HuH-7 (cell line): ENCODE measurements at regions not wholly inside any gene's neighbourhood (a gene's known extent, or its start where the extent isn't known, plus 50 kb on each side); places are given as distances from the start of the nearest gene placed in this dataset.

Experiments
- DNase-seq: peaks from one replicate; pipeline ENCODE4 v3.0.0; 2011; ENCODE audit warnings: low spot score

DNA sequence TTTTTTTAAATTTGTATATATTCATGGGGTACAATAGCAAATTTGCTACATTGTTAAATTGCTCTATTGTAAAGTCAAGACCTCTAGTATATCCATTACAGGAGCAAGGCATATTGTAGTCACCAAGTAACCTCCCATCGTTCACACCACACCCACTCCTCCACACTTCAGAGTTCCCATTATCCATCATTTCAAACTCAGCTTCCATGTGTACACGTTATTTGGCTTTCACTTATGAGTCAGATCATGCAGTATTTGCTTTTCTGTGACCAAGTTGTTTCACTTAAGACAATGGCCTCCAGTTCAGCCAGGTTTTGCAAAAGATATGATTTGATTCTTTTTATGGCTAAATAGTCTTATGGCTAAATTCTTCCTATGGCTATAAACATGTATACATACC, 2614.2 kb downstream of the PCDH7 start:
- DNase-seq, result no peak

DNA sequence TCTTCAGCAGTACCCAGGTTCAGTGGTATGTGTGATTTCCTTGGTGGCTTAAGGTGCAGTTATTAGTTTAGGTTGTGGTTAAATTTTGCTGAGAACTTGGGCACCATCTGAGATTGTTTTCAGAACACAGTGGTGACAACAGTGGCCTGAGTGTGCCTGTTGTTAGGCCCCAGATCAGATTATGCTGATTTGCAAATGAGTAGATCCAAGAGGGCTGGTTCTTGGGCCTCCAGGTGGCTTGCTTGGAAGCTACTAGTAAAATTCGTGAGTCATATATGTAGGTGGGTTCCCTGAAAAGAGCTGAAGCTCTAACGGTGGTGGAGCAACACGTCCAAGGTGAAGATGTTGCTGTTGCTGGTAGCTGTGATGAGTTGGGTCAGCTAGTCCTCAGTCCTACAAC, 2619.6 kb downstream of the PCDH7 start:
- DNase-seq, result no peak

DNA sequence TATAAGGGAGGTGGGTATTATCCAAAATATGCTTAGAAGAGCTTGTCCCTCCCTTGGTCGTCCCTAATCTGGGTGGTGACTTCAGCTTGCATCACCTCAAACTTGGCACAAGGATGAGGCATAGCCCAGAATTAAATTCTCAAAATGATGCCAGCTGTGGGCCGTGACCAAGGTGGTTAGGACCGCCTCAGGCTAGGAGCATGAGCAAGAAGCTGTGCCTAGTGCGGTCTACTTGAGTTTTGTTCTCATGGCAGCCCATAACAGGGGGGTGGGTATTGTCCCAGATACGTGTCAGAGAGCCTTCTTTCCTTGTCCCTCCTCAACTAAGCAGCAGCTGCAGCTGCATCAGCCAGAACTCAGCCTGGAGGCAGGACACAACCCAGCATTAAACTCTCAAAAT, 2620.0 kb downstream of the PCDH7 start:
- DNase-seq, result no peak

DNA sequence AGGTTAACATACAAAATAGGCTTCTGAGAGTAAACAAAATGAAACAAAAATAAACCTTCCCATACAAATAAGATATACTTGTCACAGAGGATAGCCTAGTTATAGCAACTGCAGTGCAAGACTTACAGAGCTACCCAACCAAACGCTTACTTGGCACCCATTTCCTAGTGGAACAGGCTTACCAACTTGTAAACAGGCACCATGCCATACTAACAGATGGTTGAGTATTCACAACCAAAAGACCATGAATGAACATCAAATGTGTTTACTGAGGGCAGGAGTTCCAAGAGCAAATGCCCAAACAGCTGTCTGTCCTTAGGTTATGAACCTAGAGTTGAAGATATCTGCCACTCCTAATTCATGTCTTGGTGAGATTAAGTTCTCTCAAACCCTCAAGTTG, 2629.2 kb downstream of the PCDH7 start:
- DNase-seq, result no peak

DNA sequence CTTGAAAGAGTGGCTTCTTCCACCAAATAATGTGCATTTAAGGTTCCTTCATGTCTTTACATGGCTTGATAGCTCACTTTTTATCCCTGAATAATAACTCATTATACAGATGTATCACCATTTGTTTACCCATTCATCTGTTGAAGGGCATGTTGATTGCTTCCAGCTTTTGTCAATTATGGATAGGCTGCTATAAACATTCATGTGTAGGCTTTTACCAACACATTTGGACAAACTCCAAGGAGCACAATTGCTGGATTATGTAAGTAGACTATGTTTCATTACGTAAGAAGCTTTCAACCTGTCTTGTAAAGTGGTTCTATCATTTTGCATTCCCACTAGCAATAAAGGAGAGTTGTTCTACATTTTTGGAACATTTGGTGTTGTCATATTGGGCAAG, 2637.0 kb downstream of the PCDH7 start:
- DNase-seq, result no peak

DNA sequence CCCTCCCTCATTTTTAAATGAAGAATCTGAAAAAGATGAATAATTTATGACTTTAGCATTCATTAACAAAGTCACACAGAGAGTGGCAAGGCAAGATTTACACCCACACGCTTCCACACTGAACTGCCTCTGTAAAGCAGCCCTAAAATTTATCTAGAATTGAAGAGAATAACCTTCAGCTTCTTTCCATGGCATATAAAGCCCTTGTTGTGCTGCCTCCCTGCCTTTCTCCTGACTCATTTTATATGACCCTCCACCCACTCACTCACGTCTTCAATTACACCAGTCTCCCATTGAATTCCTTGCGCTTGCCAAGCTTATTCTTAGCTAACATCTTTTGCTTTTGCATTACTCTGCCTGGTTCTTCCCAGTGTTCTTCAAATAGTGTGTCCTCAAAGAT, 2649.3 kb downstream of the PCDH7 start:
- no peak for DNase-seq

DNA sequence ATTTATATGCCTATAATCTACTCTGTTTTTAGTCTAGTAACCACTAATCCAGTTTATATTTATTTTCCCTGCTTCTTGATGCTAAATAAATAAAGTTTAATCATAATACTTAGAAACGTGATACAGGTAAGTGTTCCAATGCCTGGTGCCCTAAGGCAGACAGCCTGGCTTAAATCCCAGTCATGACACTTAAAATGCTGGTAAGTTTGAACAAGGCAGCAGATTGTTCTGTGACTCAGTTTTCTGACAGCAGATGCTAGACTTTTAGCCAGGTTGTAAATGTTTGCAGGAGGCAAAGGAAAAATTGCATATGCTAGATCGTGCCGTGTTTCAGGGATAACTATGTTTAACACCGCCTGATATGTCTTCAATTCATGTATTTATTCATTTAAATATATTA, 2661.6 kb downstream of the PCDH7 start:
- no peak for DNase-seq

DNA sequence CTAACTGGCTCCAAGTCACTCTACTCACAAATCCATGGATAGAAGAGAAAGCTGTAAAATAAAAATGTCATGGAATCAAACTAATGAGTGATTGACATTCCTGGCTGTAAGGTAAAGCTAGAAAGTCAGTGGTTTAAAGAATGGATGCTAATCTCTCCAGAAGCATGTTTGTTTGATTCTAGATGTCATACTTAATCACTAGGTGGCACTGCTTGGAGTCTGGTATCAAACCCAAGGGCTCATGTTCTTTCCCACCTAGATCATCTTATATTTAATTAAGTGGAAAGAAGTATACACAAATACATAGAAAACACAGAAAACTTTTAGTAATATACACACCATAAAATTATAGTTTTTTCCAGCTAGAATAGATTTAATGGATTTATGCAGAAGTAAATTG, 2666.6 kb downstream of the PCDH7 start:
- DNase-seq, result no peak

DNA sequence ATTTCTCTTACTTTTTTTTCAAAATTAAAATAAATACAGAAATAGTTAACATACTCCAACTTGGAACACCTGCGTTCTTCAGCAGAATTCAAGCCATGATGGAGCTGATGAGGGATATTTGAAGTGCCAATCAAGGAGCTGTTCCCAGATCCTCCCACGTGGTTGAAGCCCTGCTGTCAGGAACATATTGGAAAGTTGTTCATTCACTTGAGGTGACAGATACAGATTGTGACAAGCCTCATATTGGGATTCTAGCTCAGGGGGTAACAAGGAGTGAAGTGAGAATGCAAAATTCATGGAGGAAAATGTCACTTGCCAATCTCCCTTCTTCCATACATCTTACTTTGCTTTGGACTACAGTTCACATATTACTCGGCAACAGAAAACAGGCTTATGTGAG, 2670.8 kb downstream of the PCDH7 start:
- no peak for DNase-seq

DNA sequence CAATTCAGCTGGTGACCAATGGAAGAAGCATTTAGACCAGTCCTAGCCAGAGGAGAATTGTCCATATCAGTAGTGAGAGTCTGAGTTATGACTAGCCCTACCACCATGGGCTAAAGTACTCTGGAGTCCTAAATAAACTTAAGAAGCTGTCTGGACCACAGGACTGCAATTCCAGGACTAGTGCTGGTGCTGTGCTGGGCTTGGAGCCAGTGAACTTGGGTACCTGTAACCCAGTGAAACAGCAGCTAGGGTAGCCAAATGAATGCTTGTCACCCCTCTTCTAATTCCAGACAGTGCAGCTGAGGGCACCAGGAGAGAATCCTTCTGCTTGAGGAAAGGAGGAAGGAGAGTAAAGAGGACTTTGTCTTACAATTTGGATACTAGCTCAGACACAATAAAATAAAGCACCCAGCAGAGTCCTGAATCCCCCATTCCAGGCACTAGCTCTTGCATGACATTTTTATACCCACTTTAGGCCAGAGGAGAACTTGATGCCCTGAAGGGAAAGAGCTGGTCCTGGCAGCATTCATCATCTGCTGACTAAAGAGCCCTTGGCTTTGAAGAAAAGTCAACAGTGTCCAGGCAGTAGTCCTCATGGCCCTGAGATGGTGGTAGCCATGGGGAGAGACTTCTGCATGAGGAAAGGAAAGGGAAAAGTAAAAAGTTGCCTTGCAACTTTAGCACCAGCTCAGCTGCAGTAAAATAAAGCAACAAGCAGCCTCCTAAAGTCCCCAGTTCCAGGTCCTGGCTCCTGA, 2675.7 kb downstream of the PCDH7 start:
- DNase-seq, result no peak

DNA sequence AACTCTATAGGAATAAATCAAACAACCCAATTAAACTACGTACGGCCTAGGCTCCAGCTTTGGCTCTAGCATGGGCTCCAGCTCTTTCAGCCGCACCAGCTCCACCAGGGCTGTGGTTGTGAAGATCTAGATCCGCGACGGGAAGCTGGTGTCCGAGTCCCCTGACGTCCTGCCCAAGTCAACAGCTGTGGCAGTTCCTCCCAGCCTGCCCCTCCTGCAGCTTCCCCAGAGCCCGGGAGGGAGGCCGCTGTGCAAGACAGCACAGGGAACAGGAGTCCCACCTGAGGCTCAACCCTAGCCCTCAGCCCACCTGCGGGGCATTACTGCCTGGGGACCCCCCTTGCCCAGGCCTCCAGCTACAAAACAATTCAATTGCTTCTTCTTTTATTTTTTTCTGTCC, 2680.3 kb downstream of the PCDH7 start:
- no peak for DNase-seq

DNA sequence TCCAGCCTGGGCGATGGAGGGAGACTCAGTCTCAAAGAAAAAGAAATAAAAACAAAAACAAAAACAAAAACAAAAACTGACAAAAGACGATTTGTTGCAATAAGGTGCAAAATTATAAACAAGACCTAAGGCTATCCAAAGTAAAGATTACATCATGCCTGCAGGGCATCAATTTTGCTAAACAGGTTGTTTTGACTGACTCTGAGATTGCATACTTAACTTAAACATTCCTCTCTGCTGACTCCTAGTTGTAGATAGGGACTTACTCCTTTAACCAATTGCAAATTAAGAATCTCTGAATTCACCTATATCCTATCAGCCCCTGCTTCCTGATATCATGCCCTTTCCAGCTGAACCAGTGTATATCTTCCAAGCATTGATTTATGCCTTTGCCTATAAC, 2687.3 kb downstream of the PCDH7 start:
- DNase-seq, result no peak

DNA sequence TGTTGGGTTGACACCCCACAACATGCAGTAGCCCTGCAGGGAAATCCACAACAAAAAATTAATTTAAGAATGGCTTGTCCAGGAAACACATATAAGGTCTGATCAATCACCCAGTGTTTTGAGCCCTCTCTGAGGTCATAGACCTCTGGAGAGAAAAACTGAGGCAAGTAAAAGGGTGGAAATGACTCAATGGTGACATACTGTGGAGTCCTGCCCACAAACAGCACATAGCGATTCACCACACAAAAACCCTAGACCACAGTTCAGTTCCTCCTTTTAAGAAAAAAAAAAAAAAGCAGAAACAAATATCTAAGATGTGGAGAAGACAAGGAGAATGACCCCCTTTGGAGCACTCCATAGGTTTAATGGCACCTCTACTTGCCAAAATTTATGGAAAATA, 2691.0 kb downstream of the PCDH7 start:
- no peak for DNase-seq

DNA sequence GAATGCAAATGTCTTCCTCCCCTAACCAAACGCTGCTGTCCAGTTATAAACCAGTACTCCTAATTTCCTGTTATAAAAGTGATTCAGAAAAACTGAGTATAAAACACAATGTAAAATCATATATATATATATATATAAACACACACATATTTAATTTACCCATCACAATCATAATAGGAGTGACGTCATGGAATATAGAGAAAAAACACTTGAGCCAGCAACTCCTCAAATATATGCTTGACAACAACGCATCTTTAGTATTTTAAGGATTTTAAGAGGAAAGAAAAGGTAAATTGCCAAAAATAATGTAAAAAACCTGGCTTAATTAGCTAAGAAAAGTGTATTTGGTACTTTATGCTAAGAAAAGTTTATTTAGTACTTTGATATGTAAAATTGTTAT, 2701.7 kb downstream of the PCDH7 start:
- DNase-seq, result no peak

DNA sequence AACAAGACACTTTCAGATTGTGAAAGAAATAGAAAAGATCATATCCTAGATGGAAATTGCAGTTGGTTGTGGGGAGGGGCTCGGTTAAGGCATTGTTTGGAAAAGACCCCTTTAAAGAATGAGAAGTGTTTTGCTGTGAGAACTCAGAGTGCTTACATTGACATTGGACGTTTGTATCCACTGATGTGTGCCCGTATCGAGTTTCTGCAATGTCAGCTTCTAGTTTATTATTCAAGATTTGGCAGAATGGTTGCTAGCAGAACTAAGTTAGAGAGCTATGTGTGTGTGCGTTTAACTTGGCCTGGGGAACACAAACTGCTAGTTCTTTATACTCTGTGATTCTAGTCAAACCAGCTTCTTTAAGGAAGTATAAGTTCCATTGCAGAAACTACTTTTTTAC, 2702.5 kb downstream of the PCDH7 start:
- no peak for DNase-seq

DNA sequence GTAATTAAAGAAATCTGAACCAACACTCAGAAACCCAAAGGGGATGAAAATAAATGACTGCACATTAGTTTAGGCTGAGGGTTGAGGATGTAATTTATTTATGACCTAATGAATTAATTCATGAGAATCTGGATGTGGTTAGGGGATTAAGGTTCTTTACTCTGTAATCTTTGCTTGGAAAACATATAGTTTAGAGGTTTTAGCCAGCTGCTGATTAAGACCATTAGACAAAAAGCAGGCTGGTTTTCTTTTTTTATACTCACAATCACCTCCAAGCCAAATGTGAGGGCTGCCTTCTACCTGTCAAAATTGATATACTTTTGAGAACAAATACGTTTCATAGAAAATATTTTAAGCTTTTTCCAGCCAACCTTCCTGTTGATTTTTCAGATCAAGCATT, 2705.8 kb downstream of the PCDH7 start:
- no peak for DNase-seq

DNA sequence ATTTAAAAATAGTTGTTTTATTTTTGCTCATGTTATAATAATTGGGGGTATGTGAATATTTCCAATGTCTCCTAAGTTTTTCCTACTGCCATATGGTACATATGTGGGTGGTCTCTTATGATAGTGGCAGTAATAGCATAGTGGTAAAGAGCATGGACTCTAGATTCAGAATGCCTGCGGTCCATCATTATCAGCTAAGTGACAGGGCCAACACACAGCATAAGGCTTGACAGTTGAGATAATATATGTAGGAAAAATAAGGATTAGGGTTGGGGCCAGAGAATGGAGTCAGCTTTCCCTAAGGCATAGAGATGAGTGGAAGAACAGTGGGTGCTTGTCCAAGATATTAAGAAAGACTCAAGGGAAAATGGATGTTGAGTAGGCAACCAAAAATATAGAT, 2707.5 kb downstream of the PCDH7 start:
- DNase-seq, result no peak

DNA sequence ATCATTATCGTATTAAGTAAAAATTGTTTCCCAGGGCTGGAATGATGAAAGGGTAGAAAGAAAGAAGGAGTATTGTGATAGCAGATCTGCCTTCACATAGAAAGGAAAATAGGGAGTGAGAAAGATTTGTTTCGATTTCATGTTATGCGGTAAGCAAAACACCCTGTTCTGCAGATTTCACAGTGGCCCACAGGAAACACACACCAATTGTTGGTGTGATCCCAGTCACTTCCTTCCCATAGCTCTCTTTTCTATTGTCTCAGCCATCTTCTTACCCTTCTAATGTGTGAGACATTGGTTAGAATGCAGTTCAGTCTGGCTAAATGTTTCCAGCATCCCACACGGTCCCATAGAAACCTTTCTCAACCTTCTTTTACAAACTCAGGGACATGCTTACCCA, 2709.8 kb downstream of the PCDH7 start:
- DNase-seq, result no peak

DNA sequence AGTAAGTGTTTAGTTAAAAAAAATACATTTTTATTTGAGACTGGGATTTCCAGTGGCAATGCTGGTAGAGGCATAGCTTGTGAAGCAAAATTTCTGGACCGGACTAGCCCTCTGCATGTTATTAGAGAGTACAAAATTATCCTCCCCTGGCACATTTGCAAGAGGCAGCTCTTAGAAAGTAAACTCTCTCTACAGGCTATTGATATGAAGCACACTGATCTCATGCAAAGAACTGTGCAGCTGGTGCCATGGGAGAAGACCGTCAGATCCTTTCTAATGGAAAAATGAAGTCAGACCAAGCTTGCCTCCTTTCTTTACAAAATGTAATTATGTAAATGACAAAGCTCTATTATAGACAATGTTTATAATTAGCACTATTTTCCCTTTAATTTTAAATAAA, 2717.2 kb downstream of the PCDH7 start:
- DNase-seq, result no peak

DNA sequence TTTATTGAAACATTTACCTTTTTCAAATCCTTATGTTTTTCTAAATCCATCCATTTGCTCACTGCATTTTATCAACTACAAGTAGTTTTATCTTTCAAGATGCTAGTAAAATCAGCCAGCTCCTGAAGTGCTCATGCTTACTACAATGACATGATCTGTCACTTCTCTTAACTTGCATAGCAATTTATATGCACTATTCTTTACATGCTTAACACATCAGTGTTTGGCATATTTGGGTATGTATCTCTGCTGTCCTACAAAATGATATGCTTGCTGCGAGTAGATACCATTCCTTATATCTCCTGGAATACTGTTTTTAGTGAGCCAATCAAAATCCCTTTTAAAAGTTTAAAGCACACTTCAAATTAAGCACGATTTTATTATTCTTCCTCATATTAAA, 2726.8 kb downstream of the PCDH7 start:
- DNase-seq, result no peak

DNA sequence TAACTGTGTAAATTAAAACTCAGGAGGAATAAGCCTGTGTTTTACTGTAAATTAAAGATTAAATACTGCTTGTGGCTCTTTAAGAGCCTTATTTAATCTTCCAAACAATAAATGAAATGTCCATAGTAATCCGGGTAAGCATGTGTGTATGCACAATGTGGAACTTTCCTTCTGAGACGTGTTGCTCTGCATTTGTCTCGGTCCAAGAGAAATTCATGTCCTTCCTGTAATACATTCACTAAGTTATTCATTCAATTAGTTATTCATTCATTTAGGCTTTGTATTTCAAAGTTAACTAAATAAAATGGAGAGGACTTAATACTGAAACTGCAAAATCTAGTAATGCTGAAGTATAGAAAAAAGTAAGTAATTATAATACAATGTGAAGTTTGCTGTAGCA, 2728.8 kb downstream of the PCDH7 start:
- DNase-seq, result no peak

DNA sequence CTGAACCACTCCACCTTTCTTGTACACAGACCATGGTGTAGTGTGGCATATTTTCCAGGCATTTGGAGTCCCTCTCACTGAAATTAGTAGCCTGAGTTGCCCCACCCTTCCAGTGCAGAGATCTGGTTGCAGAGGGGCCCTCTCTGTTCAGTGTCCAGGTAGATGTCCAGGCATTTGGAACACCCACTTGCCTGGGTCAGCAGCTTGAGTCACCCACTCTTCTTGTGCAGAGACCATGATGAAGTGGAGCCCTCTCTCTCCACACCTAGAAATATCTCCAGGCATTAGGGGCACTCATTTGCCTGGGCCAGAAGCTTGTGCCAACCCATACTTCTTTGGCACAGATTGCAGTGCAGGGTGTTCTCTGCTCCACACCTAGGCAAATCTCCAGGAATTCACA, 2733.3 kb downstream of the PCDH7 start:
- no peak for DNase-seq

DNA sequence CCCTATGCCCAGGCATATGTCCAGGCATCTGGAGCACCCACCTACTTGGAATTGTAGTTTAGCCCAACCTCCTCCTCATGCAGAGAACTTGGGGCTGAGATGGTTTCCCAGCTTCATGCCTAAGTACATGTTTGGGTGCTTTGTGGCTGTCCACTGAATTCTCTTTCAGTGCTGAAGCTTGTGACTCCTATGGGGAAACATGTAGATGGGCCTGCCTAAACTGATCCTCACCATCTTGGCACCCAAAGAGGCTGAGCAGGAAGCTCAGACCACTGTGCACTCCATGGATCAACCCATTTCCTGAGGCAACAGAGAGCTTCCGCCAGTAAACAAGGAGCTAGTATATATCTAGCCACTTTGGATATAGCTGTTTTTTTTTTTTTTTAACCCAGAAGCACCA, 2733.7 kb downstream of the PCDH7 start:
- DNase-seq, result no peak

DNA sequence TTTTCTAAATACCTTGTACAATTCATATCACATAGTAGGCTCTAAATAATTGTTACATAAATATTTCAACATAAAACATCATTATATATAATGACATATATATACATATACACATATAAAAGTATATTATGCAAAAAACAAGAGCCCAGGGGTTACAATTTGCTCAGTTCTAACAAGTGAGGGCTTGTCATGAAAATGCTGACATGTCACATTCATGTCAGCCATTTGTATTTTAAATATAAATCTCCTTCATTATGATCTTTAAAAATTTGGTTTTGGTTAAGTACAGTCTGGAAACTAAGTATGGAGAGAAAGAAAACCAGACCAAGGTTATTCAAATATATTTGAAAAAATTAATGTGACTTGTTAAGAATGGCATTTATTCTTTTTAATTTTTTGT, 2745.4 kb downstream of the PCDH7 start:
- DNase-seq, result no peak

DNA sequence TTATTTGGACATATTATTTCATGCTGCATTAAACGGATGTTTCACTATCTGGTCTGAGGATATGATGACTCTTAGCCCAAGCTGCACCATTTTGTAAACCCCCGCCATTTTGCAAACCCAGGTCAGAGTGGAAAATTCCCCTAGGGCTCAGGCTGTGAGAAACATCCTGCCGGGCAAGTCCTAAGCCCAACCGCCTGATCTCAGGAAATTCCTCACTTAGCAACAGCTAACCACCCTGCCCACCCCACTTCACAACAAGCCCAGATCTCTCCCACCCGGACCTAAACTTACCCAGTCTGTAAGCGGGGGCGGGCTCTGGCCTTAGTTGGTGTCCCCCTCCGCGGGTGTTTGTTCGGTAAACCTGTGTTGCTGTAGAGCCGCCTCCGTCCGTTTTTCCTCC, 2747.1 kb downstream of the PCDH7 start:
- peak; percentile 6 for DNase-seq
